Adrenal gland (tissue), 5 donors: ENCODE measurements at regions not wholly inside any gene's neighbourhood (a gene's known extent, or its start where the extent isn't known, plus 50 kb on each side); places are given as distances from the start of the nearest gene placed in this dataset.

Experiments used
- CTCF ChIP-seq, 6 experiments: fragments of 450-650 bp in 4 of 6; fragments of 200-600 bp in 2 of 6; sonication (generic) in 1 of 6; IDR thresholded peaks; 1 replicate in 5 of 6; 2 replicates in 1 of 6; pipeline versions ENCODE4 v1.5.1 to v1.8.0; 2016 to 2021; ENCODE audit warnings: antibody characterized with exemption in 6 of 6, mild to moderate bottlenecking in 2 of 6, moderate library complexity in 1 of 6
- POLR2A ChIP-seq, 2 donors: fragments of 450-650 bp; IDR thresholded peaks; one replicate each; pipeline ENCODE4 v1.6.1; 2017; ENCODE audit warnings: antibody characterized with exemption in 2 of 2, mild to moderate bottlenecking in 2 of 2, moderate library complexity in 1 of 2
- donor health status: DM: no; HTN: no; CAD: no.

GRCh38 chr2:185291035-185291647 lies 447.5 kb upstream of the FSIP2 start:
- peak; percentile 37 to 71 (median 52) for TF ChIP-seq CTCF (IDR thresholded peaks at IDR 0.05)
- TF ChIP-seq POLR2A (IDR thresholded peaks at IDR 0.05): no peak
